ENCODE measurements at regions not wholly inside any gene's neighbourhood (a gene's known extent, or its start where the extent isn't known, plus 50 kb on each side); places are given as distances from the start of the nearest gene placed in this dataset.

DNA sequence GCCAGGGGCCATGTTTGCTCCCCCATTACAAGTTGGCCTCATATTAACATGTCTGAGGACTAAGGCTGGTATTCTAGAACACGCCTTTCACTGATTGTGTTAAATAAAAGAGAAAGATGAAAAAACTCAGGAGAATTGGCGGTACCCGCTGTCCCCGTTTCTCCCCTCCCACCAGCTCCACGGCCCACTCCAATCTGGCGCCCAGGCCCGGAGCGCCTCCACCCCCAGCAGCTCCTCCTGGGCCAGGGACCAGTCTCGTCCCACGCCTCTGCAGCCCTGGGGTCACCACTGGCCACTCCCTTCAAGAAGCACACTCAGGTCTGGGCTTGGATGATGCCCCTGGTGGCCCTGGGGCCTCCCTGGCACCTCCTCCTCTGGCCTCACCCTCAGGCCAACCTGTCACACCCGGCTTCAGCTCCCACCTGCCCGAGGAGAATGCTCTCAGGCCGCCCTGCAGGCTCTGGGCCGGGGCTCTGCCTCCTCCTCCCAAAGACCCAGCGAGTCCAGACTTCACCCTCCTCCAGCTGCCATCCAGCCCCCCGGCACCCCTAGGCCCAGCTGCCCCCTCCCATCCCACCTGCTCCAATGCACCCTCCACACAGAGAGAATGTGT is 133.0 kb upstream of the PPP1R26 start:
- peaks cover 2% of the 10 kb centered on the region for H3K9me1 ChIP-seq (ENCODE audit: control insufficient read depth, insufficient read depth, low read length)
- FAIRE-seq (no peak), ATAC-seq (no peak), DNase-seq (ENCODE audit: extremely low read depth in 1 of 4, low spot score in 3 of 4) (no peak)
- in situ Hi-C loops (cut with MboI), result no loop called here
- TF ChIP-seq BACH1 (tag; IDR thresholded peaks at IDR 0.05) (no peak), ZNF212 (CRISPR knock-in tag; IDR thresholded peaks at IDR 0.05) (no peak), ZNF347 (CRISPR knock-in tag; IDR thresholded peaks at IDR 0.05; ENCODE audit: low read depth) (no peak), ZFP36 (IDR thresholded peaks at IDR 0.05; ENCODE audit: low read depth, low read length, partially characterized antibody) (no peak), ZNF76 (CRISPR knock-in tag; IDR thresholded peaks at IDR 0.05; ENCODE audit: borderline replicate concordance) (no peak), PTRF (tag; IDR thresholded peaks at IDR 0.05) (no peak), NUFIP1 (IDR thresholded peaks at IDR 0.05; ENCODE audit: partially characterized antibody) (no peak)
- TF ChIP-seq, protein P1, sequence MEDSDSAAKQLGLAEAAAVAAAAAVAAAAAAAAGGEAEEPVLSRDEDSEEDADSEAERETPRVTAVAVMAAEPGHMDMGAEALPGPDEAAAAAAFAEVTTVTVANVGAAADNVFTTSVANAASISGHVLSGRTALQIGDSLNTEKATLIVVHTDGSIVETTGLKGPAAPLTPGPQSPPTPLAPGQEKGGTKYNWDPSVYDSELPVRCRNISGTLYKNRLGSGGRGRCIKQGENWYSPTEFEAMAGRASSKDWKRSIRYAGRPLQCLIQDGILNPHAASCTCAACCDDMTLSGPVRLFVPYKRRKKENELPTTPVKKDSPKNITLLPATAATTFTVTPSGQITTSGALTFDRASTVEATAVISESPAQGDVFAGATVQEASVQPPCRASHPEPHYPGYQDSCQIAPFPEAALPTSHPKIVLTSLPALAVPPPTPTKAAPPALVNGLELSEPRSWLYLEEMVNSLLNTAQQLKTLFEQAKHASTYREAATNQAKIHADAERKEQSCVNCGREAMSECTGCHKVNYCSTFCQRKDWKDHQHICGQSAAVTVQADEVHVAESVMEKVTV (CRISPR knock-in tag; IDR thresholded peaks at IDR 0.05), result no peak
- H4K20me1 ChIP-seq (replicated peaks; ENCODE audit: control insufficient read depth, insufficient read depth, low read length), result peaks cover 35% of the 10 kb centered on the region
- no peak overlapping the region for H3K27ac ChIP-seq (ENCODE audit: extremely low read depth, low read depth, low read length)
- H3K9me3 ChIP-seq (replicated peaks; ENCODE audit: control insufficient read depth, insufficient read depth, low read depth, low read length), result no peaks in the 10 kb centered on the region
- no TSS peak for BruUV-seq (replicated peaks)
- intact Hi-C loops (cut with micrococcal nuclease), result no loop called here
- no peak overlapping the region for H3K4me2 ChIP-seq (ENCODE audit: insufficient read depth, low read length)
- no peaks in the 10 kb centered on the region for H3K36me3 ChIP-seq (ENCODE audit: control insufficient read depth, insufficient read depth, low read length)
- no peak overlapping the region for H3K4me3 ChIP-seq
- CTCF ChIA-PET (ENCODE audit: low intra/inter-chr PET ratio), result no interaction called here
- peaks cover 0 to 5% of the 10 kb centered on the region in 2 experiments; a peak in 2 of 5 replicates for H3K4me1 ChIP-seq (replicated peaks in 1 of 2; ENCODE audit: control insufficient read depth in 2 of 2, insufficient read depth in 2 of 2, low read length in 2 of 2)
- peaks cover 21 to 61% of the 10 kb centered on the region in 2 experiments; a peak in 4 of 5 replicates for H3K27me3 ChIP-seq (ENCODE audit: control insufficient read depth in 2 of 2, insufficient read depth in 2 of 2, low read length in 2 of 2)
- POLR2A ChIA-PET, result interaction anchor here (0.6 to 0.7 kb wide), 3 partner anchors 9 to 1990 kb away, joined by 3 read pairs; partner anchors contain the start of genes SURF1 and SURF2
- no peak overlapping the region for H2AFZ ChIP-seq (ENCODE audit: low read depth, low read length)
- no peaks in the 10 kb centered on the region for H3K79me2 ChIP-seq (ENCODE audit: control insufficient read depth, insufficient read depth, low read length)
- H3K9ac ChIP-seq (ENCODE audit: insufficient read depth in 1 of 2, low read depth in 2 of 2, low read length in 2 of 2), result no peak overlapping the region
- WGBS (ENCODE audit: insufficient coverage, low coverage, missing lambda C conversion rate), result 2% methylated on average over 11 of the region's 16 CpGs

Measured in K562 (cell line).